Kidney tubule cell (primary cell): ENCODE measurements at regions not wholly inside any gene's neighbourhood (a gene's known extent, or its start where the extent isn't known, plus 50 kb on each side); places are given as distances from the start of the nearest gene placed in this dataset.

ENCODE experiments used
- DNase-seq: peaks from one replicate; pipeline ENCODE4 v3.0.0-alpha.2; 2018; ENCODE audit warnings: low spot score

GRCh38 chr3:73745526-73746191, 120.9 kb upstream of the PDZRN3 start:
- DNase-seq, result peak; percentile 22

GRCh38 chr3:73743551-73743950, 118.8 kb upstream of the PDZRN3 start:
- no peak for DNase-seq

GRCh38 chr3:73739791-73740453, 115.2 kb upstream of the PDZRN3 start:
- no peak for DNase-seq

- no peak for DNase-seq
These were observed 114.0 kb upstream of the PDZRN3 start for GRCh38 chr3:73738711-73739110.

- no peak for DNase-seq
These were observed 109.7 kb upstream of the PDZRN3 start for GRCh38 chr3:73734211-73735089.

- DNase-seq, result no peak
These were observed 109.0 kb upstream of the PDZRN3 start for GRCh38 chr3:73733746-73734145.

- no peak for DNase-seq
These were observed 105.3 kb upstream of the PDZRN3 start for GRCh38 chr3:73729969-73730440.

GRCh38 chr3:73727854-73728253, 103.1 kb upstream of the PDZRN3 start:
- no peak for DNase-seq

- DNase-seq, result no peak
These were observed 102.5 kb upstream of the PDZRN3 start for GRCh38 chr3:73727117-73727821.

GRCh38 chr3:73723596-73723995, 98.9 kb upstream of the PDZRN3 start:
- no peak for DNase-seq

- no peak for DNase-seq
These were observed 95.1 kb upstream of the PDZRN3 start for GRCh38 chr3:73719861-73720260.

GRCh38 chr3:73719413-73719851, 94.7 kb upstream of the PDZRN3 start:
- DNase-seq, result no peak

GRCh38 chr3:73718326-73719110, 93.8 kb upstream of the PDZRN3 start:
- no peak for DNase-seq

- peak; percentile 27 for DNase-seq
These were observed 91.7 kb upstream of the PDZRN3 start for GRCh38 chr3:73716418-73716817.

- DNase-seq, result no peak
These were observed 85.6 kb upstream of the PDZRN3 start for GRCh38 chr3:73710340-73710739.

- no peak for DNase-seq
These were observed 85.0 kb upstream of the PDZRN3 start for GRCh38 chr3:73709712-73710111.

- no peak for DNase-seq
These were observed 84.2 kb upstream of the PDZRN3 start for GRCh38 chr3:73708956-73709355.

- no peak for DNase-seq
These were observed 83.0 kb upstream of the PDZRN3 start for GRCh38 chr3:73707772-73708171.

GRCh38 chr3:73706771-73707170, 82.0 kb upstream of the PDZRN3 start:
- no peak for DNase-seq

- DNase-seq, result no peak
These were observed 81.1 kb upstream of the PDZRN3 start for GRCh38 chr3:73705792-73706191.

- DNase-seq, result no peak
These were observed 74.6 kb upstream of the PDZRN3 start for GRCh38 chr3:73699327-73699726.
